NCI-H460 (cell line): ENCODE measurements at regions not wholly inside any gene's neighbourhood (a gene's known extent, or its start where the extent isn't known, plus 50 kb on each side); places are given as distances from the start of the nearest gene placed in this dataset.
"Not testable (repeated sequence)": the region's sequence is repeated elsewhere in the genome, so short reads cannot be mapped to it uniquely, and the experiment has no call there.

ENCODE experiments used
- DNase-seq: peaks from one replicate; pipeline ENCODE4 v3.0.0-alpha.2; 2016; ENCODE audit warnings: low read depth; ENCODE audit errors: extremely low read depth

DNA sequence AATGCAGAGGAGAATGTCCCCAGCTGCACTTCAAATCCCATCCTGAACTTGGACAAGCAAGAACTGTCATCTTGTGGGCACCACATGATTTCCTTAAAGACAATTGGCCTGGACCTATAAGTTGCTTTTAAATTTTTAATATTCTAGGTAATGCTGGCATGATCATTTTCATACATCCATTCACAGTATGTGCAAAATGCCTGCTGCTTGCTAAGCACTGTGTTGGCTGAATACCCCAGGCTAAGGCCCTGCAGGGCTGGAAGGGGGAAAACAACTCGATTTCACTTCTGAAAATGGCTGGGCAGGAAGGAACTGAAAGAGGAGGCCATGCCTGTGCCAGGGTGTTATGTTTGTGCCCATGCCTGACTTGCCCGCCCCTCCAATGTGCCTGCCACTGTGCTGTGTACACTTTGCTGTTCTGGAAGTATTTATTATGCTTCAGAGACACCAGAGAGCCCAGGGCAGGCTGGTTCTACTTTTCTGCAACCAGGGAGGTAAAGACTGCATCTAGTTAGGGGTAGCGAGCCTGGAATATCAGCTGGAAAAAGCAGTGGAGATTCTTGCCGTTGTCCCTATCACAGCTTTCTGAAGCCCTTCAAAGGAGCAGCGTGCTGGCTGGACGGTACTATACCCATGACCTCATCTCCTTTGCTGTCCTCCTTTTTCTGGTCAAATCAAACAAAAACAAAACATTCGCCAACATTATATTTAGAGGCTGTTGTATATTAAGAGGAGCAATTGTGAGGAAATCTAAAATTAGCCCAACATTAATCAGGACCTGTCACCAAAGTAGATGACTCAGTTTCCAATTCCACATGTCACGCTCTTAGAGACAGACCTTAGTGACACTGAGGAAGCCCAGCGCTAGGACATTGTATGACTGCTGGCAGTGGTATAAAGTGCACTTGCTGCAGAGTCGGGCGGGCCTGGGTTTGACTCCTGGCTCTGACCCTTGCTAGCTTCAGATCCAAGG lies 158.1 kb downstream of the DDX1 start:
- no peak for DNase-seq

DNA sequence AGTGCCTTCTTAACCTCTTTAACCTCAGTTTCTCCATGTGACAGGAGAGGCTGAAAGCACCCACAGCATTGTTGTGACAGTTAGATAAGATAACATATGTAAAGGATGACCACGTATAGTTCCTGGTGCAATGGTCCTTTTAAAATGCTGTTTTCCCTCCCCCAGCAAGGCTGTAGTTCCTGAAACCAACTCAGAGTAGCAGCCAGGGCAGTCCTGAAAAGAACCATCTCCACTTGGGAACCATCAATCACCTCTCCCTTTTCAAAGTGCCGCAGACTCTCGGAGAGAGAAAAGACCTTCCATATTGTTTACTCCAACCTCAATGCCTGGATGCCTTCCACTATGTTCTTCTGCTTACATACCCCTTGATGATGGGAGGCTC lies 158.8 kb downstream of the DDX1 start:
- no peak for DNase-seq

DNA sequence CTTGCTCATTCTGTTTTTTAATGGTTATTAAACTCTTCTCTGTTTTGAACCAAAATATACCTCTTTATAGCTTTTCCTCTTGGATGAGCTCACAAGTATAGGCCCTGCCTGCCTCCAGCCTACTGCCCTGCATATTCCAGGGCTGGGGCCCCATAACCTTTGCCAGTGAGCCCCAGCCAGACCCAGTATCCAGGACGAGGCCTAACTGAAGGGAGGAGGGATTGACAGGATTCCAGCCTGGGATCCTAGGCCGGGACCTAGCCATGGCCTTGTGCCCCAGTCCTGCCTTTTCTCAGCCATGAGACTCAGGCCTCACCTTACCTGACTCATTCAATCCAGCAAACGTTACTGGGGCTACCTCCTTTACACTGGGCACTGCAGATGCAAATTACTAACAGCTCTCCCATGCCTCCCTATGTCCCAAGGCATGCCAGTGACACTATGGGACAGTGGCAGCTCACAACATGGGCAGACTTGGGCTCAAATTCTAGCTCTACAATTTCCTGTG lies 159.2 kb downstream of the DDX1 start:
- no peak for DNase-seq

DNA sequence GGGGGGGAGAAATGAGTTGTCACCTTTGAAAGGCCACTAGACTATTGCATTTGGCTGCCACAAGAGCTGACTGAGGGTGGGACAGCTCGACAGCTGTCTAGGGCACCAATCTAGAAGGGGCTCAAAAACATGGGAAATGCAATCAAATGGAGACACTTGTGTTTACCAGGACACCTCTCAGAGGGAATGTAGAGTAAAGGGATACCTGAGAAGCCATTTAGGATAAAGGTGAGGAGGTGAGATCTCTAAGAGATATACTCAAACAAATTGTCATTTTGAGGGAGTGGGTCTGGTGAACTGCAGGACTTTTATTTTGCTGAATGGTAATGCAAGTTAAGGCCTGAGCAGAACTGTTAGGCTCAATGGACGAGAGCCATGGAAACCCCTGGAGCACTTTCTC lies 159.8 kb downstream of the DDX1 start:
- no peak for DNase-seq

DNA sequence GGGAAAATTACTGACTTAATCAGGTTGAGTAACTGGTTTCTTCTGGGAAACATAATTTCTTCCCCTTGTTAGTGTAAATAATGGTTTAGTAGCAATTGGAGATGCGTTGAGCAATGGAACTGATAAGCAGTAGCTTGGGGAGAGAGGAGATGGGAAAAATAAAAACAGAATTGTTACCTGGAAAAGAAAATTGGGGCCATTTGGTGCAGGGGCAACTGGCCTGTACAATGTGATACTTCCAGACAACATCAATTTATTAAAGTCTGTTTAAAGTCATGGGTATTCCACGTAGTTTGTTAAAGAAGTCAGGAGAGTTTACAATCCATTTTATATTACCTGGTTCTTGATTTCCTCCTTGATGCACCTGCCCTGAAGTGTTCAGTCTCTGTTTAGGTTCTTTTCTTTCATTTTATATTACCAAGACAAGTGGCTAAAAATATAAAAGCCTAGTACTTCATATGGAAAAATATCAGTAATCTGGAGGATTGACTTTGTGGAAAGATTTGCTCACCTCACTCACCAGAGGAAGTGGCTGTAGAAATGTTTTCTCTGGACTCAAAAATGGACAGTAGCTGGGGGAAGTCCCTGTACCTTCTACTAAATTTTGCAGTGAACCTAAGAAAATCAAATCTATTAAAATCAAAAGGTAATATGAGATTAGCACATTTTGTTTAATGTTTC lies 161.0 kb downstream of the DDX1 start:
- DNase-seq = no peak

DNA sequence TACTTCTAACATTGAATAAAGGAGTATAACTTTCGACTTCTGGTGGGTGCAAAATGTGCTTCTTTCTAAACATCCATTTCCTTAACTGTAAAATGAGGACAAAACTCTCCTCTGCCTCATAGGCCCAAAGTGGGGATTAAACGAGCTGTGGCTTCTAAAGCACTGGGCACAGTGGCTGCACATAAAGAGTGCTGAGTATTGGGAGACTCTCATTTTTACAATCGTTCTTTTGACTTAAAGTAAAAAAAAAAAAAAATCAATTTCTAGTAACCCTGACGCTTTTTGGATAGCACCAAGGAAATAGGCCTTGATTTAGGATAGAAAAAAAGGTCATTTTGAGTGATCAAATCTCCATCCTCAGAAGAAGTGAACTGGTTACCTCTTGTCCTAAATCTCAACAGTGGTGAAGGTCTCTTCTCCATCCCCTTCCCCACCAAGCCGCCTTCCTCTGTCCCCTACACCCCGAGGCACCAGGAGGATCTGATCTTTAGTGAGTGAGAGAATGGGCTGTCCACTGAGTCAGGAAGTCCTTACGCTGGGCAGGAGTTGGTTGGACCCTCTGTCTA lies 161.6 kb downstream of the DDX1 start:
- DNase-seq = no peak

DNA sequence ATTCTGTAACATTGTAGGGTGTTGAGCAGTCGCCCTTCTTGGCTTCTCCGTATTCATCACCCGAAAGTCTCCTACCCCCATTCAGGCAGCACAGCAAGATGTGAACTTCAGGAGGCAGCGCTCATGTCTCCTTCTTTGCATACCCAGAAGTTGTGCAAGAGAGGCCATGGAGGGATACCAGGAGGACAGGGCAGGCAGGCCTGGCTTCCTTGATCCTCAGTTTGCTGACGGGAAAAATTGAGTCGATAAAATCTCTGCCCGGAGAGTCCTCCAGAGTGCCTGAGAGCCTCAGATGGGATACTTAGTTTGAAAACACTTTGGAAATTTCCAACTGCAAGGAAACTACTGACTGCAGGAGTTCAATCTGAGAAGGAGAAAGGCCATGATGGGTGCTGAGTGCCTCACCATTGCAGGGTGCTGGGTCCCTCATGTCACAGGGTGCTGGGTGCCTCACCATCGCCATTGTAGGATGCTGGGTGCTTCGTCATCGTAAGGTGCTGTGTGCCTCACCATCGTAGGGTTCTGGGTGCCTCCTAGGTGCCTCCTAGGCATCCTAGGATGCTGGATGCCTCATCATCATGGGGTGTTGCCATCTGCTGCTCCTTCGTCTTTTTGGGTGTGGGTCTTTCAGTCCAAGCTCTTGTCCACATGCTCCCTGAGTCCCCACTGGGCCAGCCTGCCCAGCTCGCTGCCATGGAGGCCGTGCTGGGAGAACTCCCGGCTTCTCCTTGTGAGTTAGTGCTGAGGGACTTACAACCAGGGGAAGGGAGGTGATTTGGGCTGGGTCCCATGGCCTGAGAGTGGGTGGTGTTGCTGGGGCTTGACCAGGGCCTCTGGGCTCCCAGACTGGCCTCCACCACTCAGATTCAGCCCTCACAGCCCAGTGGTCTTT lies 162.4 kb downstream of the DDX1 start:
- no peak for DNase-seq

DNA sequence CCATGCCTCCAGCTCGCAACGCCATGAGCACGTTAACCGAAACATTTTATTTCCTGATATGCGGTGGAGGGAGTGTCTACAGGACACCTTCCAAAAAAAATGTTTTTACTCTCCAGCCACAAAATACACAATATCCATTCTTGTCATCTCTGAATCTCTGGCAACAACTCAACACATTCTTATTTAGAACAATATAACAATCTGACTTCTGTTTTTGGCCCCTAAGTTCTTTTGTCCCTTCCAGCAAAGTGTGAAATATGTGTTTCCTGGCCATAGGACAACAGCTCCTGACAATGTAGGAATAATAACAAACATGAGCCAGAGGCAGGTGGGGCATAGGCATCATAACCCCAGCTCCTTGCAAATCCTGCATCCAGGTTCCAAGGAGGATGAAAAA lies 163.0 kb downstream of the DDX1 start:
- no peak for DNase-seq

DNA sequence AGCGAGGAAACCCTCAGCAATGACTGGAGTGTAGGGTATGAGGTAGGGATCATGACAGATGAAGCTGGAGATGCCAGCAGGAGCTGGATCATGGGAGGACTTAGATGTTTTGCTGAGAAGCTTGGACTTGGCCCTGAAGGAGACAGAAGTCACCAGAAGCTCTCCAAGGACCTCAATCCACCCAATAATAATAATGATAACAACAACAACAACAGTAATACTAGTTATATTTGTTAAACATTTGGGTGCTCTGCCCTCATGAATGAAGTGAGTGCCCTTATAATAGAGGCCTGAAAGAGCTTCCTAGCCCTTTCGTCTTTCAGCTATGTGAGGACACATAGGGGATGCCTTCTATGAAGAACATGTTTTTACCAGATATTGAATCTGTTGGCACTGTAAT lies 163.9 kb downstream of the DDX1 start:
- DNase-seq = no peak

DNA sequence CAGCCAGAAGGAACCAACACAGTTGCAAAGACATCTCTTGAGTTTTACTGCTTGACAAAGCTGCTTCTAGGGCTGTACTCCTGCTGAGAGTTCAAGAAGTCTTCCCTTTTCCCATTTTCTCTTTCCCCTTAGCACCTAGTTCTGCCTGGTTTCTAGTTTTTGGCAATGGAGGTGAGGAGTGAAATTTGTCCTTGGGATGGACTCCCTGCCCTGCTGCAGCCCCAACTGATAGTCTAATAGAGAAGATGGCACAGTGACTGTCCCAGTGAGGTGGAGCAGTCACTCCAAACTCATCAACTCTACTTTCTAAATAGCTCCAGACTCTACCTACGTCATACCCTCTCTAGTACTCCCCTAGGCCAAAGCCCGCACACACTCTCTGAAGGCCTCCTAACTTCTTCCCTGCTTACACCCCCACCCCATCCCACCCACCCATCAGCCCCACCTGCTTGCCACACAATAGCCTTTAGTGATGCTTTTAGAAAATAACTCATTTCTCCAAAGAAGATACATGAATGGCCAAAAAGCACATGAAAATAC lies 164.4 kb downstream of the DDX1 start:
- DNase-seq = no peak

DNA sequence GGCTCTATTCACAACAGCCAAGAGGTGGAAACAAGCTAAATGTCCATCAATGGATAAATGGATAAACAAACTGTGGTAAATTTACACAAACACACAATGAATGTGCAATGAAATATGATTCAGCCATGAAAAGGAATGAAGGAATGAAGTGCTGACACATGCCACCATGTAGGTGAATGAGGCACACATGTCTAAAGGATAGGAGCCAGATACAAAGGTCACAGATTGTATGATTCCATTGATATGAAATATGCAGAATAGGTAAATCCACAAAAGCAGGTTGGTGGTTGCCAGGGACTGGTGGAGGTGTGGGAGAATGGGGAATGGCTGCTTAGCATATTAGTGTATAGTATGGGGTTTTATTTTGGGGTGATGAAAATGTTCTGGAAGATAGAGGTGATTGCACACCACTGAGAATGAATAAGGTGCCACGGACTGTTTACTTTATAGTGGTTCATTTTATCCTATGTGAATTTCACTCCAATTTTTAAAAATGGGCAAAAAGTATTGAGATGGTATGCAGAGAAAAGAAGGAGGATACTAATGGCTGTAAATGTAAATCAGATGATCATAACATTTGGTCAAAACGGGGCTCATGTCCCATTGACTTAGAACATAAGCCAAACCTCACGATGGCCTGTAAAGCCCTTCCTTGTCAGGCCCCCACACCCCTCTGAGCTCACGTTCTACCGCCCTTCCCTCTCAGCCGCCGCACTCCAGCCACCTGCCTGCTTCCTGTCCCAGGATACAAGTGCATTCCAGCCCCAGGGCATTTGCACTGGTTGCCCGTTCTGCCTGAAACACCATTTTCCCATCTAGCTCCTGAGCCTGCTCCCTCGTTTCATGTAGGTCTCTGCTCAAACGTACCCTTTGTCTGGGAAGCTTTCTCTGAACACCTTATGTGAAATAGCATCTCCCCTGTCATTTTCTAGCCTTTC lies 165.5 kb downstream of the DDX1 start:
- no peak for DNase-seq

DNA sequence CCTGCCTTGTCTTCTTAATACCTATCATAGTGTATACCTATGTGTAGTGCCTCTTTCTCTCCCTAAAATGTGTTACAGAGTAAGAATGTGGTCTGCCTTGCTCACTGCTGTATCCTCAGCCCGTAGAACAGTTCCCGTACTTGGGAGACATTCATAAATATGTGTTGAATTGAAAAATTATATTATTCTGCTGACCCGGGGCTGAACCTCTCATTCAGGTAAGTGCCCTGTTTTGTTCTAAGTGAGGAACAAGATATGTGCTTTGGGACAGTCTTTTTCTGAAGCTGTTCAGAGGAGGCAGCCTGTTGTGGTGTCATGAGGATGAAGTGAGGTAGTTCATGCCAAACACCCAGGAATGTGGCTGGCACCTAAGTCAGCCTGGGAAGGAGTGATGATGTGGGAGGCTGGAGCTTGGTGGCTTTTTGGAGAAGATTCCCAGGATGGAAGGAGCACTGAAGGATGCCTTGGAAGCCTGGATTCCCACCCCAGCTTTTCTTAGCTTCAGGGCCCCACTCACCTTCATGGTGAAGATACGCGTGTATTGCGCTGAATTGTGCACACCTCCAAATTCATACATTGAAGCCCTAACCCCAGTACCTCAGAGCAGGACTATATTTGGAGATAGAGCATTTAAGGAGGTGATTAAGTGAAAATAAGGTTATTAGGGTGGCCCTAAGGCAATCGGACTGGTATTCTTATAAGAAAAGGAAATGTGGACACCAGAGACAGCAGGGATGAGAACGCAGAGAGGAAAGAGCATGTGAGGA lies 166.3 kb downstream of the DDX1 start:
- no peak for DNase-seq

DNA sequence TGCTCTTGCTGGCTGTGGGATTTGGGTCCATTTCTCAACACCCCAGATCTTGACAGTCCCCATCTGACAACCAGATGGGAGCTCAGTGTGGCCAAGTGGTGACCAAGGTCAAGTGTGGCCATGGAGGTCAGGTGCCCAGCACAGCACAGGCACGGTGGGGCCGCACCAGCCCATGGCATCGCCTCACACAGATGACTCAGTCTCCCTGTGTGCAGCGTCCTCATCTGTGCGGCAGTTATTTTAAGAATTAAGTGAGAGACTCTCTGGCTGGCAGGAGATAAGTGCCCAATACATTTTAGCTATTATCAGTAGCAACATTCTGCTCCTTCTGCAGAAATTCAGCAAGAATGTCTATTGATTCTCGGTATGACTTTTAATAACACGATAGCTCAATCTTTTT lies 167.2 kb downstream of the DDX1 start:
- no peak for DNase-seq

DNA sequence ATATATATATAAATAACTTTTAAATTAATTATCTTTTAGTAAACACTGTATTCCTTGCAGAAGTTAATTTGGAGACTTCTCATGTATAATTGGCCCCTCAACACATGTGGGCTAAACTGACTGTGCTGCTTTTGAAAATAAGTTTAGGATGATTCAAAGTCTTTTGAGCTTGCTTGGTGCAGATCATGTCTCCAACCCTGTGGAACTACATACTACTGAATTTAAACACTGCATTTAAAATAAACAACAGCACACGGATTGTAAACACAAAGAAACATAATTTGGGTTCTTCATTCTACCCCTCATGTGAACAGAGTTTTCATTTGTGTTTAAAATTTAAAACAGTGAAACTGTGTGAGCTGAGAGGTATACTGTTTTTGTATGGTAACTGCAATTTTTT lies 167.7 kb downstream of the DDX1 start:
- DNase-seq = no peak

DNA sequence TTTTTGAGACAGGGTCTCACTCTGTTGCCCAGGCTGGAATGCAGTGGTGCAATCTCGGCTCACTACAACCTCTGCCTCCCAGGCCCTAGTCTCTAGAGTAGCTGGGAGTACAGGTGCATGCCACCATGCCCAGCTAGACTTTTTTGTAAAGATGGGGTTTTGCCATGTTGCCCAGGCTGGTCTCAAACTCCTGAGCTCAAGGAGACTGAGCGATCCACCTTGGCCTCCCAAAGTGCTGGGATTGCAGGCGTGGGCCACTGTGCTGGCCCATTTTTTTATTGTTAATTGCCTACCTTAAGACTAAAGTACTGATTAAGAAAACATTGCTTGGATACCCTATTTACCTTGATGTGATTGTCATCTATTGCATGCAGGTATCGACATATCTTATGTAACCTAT lies 168.1 kb downstream of the DDX1 start:
- not testable (repeated sequence) for DNase-seq

DNA sequence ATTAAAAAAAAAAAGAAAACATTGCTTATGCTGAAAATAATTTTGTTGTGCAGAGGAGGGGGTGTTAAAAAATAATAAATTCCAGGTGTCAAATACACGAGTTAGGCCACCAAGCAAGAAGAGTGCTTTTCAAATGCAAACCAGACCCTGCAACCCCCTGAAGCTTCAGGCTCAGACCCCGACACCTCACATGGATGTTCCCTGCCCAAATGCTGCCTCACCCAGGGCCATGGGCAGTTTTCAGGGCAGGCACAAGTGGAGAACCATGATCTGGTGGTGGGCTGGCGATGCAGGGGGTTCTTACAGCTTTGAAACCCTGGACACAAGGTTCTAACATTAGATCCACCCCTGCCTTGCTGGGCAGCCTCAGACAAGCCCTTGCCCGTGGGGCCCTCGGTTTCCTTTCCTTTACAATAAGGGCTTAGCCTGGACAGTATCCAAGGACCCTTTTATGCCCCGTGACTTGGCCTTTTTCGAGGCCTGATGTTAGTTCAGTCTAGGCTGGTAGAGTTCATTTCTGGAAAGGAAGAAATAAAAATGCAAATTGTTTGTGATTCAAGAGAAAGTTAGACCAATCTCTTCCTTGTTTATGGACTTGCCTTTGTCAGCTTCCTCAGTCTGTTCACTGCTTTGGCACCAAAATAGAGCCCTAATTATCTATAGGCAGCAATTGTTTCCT lies 168.7 kb downstream of the DDX1 start:
- DNase-seq = no peak

DNA sequence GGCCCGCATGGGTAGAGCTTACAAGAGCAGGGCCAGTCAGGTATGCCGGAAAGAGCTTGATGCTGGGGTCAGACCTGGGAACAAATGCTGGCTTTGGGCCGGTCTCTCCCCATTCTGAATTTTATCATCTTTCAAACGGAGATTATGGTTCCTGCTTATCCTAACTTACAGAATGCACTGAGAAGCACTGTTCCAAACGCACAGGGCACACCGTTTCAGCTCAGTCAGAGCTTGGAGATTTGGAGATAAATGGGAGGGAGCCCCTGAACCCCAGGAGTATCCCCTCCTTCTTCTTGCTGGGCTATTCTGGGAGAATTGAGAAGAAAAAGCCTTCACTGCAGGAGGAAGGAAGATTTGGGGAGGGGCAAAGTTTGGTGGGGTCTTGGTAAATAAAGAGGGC lies 169.4 kb downstream of the DDX1 start:
- no peak for DNase-seq

DNA sequence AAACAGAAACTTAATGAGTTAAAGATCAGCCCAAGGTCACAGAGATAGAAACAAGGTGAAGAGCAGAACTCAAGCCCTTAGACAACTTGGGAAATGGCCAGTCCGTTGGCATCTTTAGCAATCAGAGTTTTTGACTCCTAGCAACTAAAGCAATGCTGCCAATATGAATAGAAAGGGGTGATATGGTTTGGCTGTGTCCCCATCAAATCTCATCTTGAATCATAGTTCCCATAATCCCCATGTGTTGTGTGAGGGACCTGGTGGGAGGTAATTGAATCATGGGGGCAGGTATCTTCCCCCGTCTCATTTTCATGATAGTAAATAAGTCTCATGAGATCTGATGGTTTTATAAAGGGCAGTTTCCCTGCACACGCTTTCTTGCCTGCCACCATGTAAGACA lies 170.2 kb downstream of the DDX1 start:
- no peak for DNase-seq
